ENCODE measurements at regions not wholly inside any gene's neighbourhood (a gene's known extent, or its start where the extent isn't known, plus 50 kb on each side); places are given as distances from the start of the nearest gene placed in this dataset.
"Not testable (repeated sequence)": the region's sequence is repeated elsewhere in the genome, so short reads cannot be mapped to it uniquely, and the experiment has no call there.

DNA sequence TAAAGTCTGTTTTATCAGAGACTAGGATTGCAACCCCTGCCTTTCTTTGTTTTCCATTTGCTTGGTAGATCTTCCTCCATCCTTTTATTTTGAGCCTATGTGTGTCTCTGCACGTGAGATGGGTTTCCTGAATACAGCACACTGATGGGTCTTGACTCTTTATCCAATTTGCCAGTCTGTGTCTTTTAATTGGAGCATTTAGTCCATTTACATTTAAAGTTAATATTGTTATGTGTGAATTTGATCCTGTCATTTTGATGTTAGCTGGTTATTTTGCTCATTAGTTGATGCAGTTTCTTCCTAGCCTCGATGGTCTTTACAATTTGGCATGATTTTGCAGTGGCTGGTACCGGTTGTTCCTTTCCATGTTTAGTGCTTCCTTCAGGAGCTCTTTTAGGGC is 141.7 kb downstream of the EHF start:
- H3K9me3 ChIP-seq (ENCODE audit: low read length); H3K4me3 ChIP-seq (ENCODE audit: low read length); H3K79me2 ChIP-seq (ENCODE audit: low read length); H3K4me2 ChIP-seq (ENCODE audit: low read depth, low read length, poor library complexity, severe bottlenecking); H3K9ac ChIP-seq (ENCODE audit: low read length); DNase-seq; H2AFZ ChIP-seq (ENCODE audit: low read length); H3K27ac ChIP-seq (ENCODE audit: low read length); H3K4me1 ChIP-seq (ENCODE audit: low read length); H3K27me3 ChIP-seq (ENCODE audit: low read length); H3K36me3 ChIP-seq (ENCODE audit: insufficient read depth, low read length); H4K20me1 ChIP-seq (ENCODE audit: insufficient read depth, low read depth, low read length); H3K9me2 ChIP-seq (replicated peaks; ENCODE audit: insufficient read depth, low read length): not testable (repeated sequence)

- Histone ChIP-seq H3K9ac (ENCODE audit: low read length) (no peak overlapping the region), H3K9me2 (replicated peaks; ENCODE audit: insufficient read depth, low read length) (no peaks in the 10 kb centered on the region), H3K9me3 (ENCODE audit: low read length) (no peaks in the 10 kb centered on the region), H4K20me1 (ENCODE audit: insufficient read depth, low read depth, low read length) (no peaks in the 10 kb centered on the region), H2AFZ (ENCODE audit: low read length) (no peak overlapping the region), H3K27me3 (ENCODE audit: low read length) (no peaks in the 10 kb centered on the region), H3K4me2 (ENCODE audit: low read depth, low read length, poor library complexity, severe bottlenecking) (no peak overlapping the region), H3K4me3 (ENCODE audit: low read length) (no peak overlapping the region), H3K4me1 (ENCODE audit: low read length) (no peaks in the 10 kb centered on the region), H3K79me2 (ENCODE audit: low read length) (no peaks in the 10 kb centered on the region), H3K36me3 (ENCODE audit: insufficient read depth, low read length) (no peaks in the 10 kb centered on the region), H3K27ac (ENCODE audit: low read length) (no peak overlapping the region)
- DNase-seq = no peak
Measured at GRCh38 chr11:34758262-34758661, 137.4 kb downstream of the EHF start.

- H4K20me1 ChIP-seq (ENCODE audit: insufficient read depth, low read depth, low read length) = no peaks in the 10 kb centered on the region
- H3K79me2 ChIP-seq (ENCODE audit: low read length) = no peaks in the 10 kb centered on the region
- no peak overlapping the region for H3K9ac ChIP-seq (ENCODE audit: low read length)
- no peaks in the 10 kb centered on the region for H3K9me2 ChIP-seq (replicated peaks; ENCODE audit: insufficient read depth, low read length)
- H3K27ac ChIP-seq (ENCODE audit: low read length) = no peak overlapping the region
- H3K4me2 ChIP-seq (ENCODE audit: low read depth, low read length, poor library complexity, severe bottlenecking) = no peak overlapping the region
- no peak for DNase-seq
- H3K9me3 ChIP-seq (ENCODE audit: low read length) = no peaks in the 10 kb centered on the region
- no peak overlapping the region for H2AFZ ChIP-seq (ENCODE audit: low read length)
- H3K4me3 ChIP-seq (ENCODE audit: low read length) = no peak overlapping the region
- no peaks in the 10 kb centered on the region for H3K27me3 ChIP-seq (ENCODE audit: low read length)
- no peaks in the 10 kb centered on the region for H3K4me1 ChIP-seq (ENCODE audit: low read length)
- no peaks in the 10 kb centered on the region for H3K36me3 ChIP-seq (ENCODE audit: insufficient read depth, low read length)
Measured at GRCh38 chr11:34757026-34757451, 136.1 kb downstream of the EHF start.

- Histone ChIP-seq H3K4me3 (ENCODE audit: low read length) (no peak overlapping the region), H3K4me2 (ENCODE audit: low read depth, low read length, poor library complexity, severe bottlenecking) (no peak overlapping the region), H3K4me1 (ENCODE audit: low read length) (no peaks in the 10 kb centered on the region), H3K27ac (ENCODE audit: low read length) (no peak overlapping the region), H3K79me2 (ENCODE audit: low read length) (no peaks in the 10 kb centered on the region), H2AFZ (ENCODE audit: low read length) (no peak overlapping the region), H3K27me3 (ENCODE audit: low read length) (no peaks in the 10 kb centered on the region), H3K36me3 (ENCODE audit: insufficient read depth, low read length) (no peaks in the 10 kb centered on the region), H3K9me2 (replicated peaks; ENCODE audit: insufficient read depth, low read length) (no peaks in the 10 kb centered on the region), H3K9me3 (ENCODE audit: low read length) (no peaks in the 10 kb centered on the region), H3K9ac (ENCODE audit: low read length) (no peak overlapping the region), H4K20me1 (ENCODE audit: insufficient read depth, low read depth, low read length) (no peaks in the 10 kb centered on the region)
- no peak for DNase-seq
Measured at GRCh38 chr11:34756591-34756990, 135.7 kb downstream of the EHF start.

GRCh38 chr11:34755671-34756070 is 134.8 kb downstream of the EHF start:
- no peak overlapping the region for H2AFZ ChIP-seq (ENCODE audit: low read length)
- no peaks in the 10 kb centered on the region for H3K79me2 ChIP-seq (ENCODE audit: low read length)
- H3K4me1 ChIP-seq (ENCODE audit: low read length) = no peaks in the 10 kb centered on the region
- no peaks in the 10 kb centered on the region for H4K20me1 ChIP-seq (ENCODE audit: insufficient read depth, low read depth, low read length)
- no peaks in the 10 kb centered on the region for H3K36me3 ChIP-seq (ENCODE audit: insufficient read depth, low read length)
- H3K9me2 ChIP-seq (replicated peaks; ENCODE audit: insufficient read depth, low read length) = no peaks in the 10 kb centered on the region
- no peaks in the 10 kb centered on the region for H3K27me3 ChIP-seq (ENCODE audit: low read length)
- H3K9ac ChIP-seq (ENCODE audit: low read length) = no peak overlapping the region
- no peak overlapping the region for H3K27ac ChIP-seq (ENCODE audit: low read length)
- no peaks in the 10 kb centered on the region for H3K9me3 ChIP-seq (ENCODE audit: low read length)
- H3K4me3 ChIP-seq (ENCODE audit: low read length) = no peak overlapping the region
- H3K4me2 ChIP-seq (ENCODE audit: low read depth, low read length, poor library complexity, severe bottlenecking) = no peak overlapping the region
- DNase-seq = no peak

- Histone ChIP-seq H3K4me1 (ENCODE audit: low read length) (no peaks in the 10 kb centered on the region), H3K9ac (ENCODE audit: low read length) (no peak overlapping the region), H3K4me3 (ENCODE audit: low read length) (no peak overlapping the region), H3K27me3 (ENCODE audit: low read length) (no peaks in the 10 kb centered on the region), H3K79me2 (ENCODE audit: low read length) (no peaks in the 10 kb centered on the region), H3K27ac (ENCODE audit: low read length) (no peak overlapping the region), H2AFZ (ENCODE audit: low read length) (no peak overlapping the region), H4K20me1 (ENCODE audit: insufficient read depth, low read depth, low read length) (no peaks in the 10 kb centered on the region), H3K9me2 (replicated peaks; ENCODE audit: insufficient read depth, low read length) (no peaks in the 10 kb centered on the region), H3K9me3 (ENCODE audit: low read length) (no peaks in the 10 kb centered on the region), H3K36me3 (ENCODE audit: insufficient read depth, low read length) (no peaks in the 10 kb centered on the region), H3K4me2 (ENCODE audit: low read depth, low read length, poor library complexity, severe bottlenecking) (no peak overlapping the region)
- DNase-seq = no peak
Measured at GRCh38 chr11:34754171-34754823, 133.4 kb downstream of the EHF start.

DNA sequence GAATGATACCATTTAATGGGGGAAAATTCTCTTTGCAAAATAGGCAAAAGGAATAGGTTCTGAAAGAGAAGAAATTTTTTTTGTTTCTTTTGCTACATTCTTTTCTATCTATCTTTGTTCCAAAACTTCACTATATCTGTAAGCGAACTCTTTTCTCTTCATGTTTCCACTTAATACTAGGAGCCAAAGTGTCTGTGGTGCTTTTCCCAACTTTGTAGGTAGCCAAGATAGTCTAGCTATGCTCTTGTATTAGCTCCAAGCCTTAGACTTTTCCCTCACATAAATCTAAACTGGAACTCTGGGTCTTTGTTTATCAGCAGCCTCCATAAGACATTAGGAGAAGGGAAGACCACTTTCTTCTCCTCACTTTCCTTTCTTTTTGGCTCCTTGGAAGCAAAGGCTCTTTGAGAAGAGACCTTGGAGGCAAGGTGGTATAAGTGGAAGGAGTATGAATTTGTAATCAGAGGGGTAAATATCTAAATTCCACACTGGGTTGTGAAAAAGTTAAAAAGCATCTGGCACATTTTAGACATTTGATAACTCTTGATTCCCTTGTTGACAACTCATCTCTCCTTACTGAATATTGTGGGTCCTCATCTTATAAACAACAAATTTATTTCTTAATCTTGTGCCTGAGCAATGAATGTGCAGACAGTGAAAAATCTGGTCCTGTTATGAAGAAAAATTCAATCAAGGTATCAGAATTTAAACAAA is 130.0 kb downstream of the EHF start:
- H3K4me3 ChIP-seq (ENCODE audit: low read length) = no peak overlapping the region
- H3K9me2 ChIP-seq (replicated peaks; ENCODE audit: insufficient read depth, low read length) = no peaks in the 10 kb centered on the region
- H3K9me3 ChIP-seq (ENCODE audit: low read length) = no peaks in the 10 kb centered on the region
- no peaks in the 10 kb centered on the region for H3K4me1 ChIP-seq (ENCODE audit: low read length)
- no peak overlapping the region for H3K4me2 ChIP-seq (ENCODE audit: low read depth, low read length, poor library complexity, severe bottlenecking)
- no peak overlapping the region for H3K27ac ChIP-seq (ENCODE audit: low read length)
- no peaks in the 10 kb centered on the region for H3K27me3 ChIP-seq (ENCODE audit: low read length)
- H3K9ac ChIP-seq (ENCODE audit: low read length) = no peak overlapping the region
- no peaks in the 10 kb centered on the region for H4K20me1 ChIP-seq (ENCODE audit: insufficient read depth, low read depth, low read length)
- H2AFZ ChIP-seq (ENCODE audit: low read length) = no peak overlapping the region
- no peaks in the 10 kb centered on the region for H3K79me2 ChIP-seq (ENCODE audit: low read length)
- DNase-seq = no peak
- H3K36me3 ChIP-seq (ENCODE audit: insufficient read depth, low read length) = no peaks in the 10 kb centered on the region

GRCh38 chr11:34749666-34750659 is 129.1 kb downstream of the EHF start:
- H2AFZ ChIP-seq (ENCODE audit: low read length) = no peak overlapping the region
- no peaks in the 10 kb centered on the region for H3K9me2 ChIP-seq (replicated peaks; ENCODE audit: insufficient read depth, low read length)
- H3K9me3 ChIP-seq (ENCODE audit: low read length) = no peaks in the 10 kb centered on the region
- no peak overlapping the region for H3K4me2 ChIP-seq (ENCODE audit: low read depth, low read length, poor library complexity, severe bottlenecking)
- no peak overlapping the region for H3K27ac ChIP-seq (ENCODE audit: low read length)
- H3K36me3 ChIP-seq (ENCODE audit: insufficient read depth, low read length) = no peaks in the 10 kb centered on the region
- H3K79me2 ChIP-seq (ENCODE audit: low read length) = no peaks in the 10 kb centered on the region
- no peak overlapping the region for H3K4me3 ChIP-seq (ENCODE audit: low read length)
- H3K9ac ChIP-seq (ENCODE audit: low read length) = no peak overlapping the region
- no peaks in the 10 kb centered on the region for H3K27me3 ChIP-seq (ENCODE audit: low read length)
- no peak for DNase-seq
- H4K20me1 ChIP-seq (ENCODE audit: insufficient read depth, low read depth, low read length) = no peaks in the 10 kb centered on the region
- no peaks in the 10 kb centered on the region for H3K4me1 ChIP-seq (ENCODE audit: low read length)

Measured in Karpas-422 (cell line).